KMS-11 (cell line): ENCODE measurements at regions not wholly inside any gene's neighbourhood (a gene's known extent, or its start where the extent isn't known, plus 50 kb on each side); places are given as distances from the start of the nearest gene placed in this dataset.

Experiments used
- H2AFZ ChIP-seq: fragments of 200-600 bp; sonication (generic); 2 replicates; pipeline ENCODE4 v1.6.1; 2016; ENCODE audit warnings: antibody characterized with exemption, mixed run types, low read depth
- H3K27ac ChIP-seq: fragments of 200-600 bp; sonication (generic); 2 replicates; pipeline ENCODE4 v1.6.1; 2016; ENCODE audit warnings: mild to moderate bottlenecking, mixed run types
- H3K27me3 ChIP-seq: fragments of 200-600 bp; sonication (generic); 2 replicates; pipeline ENCODE4 v1.6.1; 2017; ENCODE audit warnings: mild to moderate bottlenecking, low read depth, mixed run types, moderate library complexity; ENCODE audit not compliant: insufficient read depth
- H3K36me3 ChIP-seq: fragments of 200-600 bp; sonication (generic); 2 replicates; pipeline ENCODE4 v1.6.1; 2017; ENCODE audit warnings: mild to moderate bottlenecking, mixed run types; ENCODE audit not compliant: insufficient read depth
- H3K4me1 ChIP-seq: fragments of 200-600 bp; sonication (generic); 2 replicates; pipeline ENCODE4 v1.6.1; 2016; ENCODE audit warnings: mild to moderate bottlenecking, low read depth, mixed run types; ENCODE audit not compliant: poor library complexity, severe bottlenecking
- H3K4me2 ChIP-seq: fragments of 200-600 bp; sonication (generic); 2 replicates; pipeline ENCODE4 v1.7.0; 2016; ENCODE audit warnings: mild to moderate bottlenecking, mixed run types
- H3K4me3 ChIP-seq: fragments of 200-600 bp; sonication (generic); IDR thresholded peaks from 2 replicates; pipeline ENCODE4 v1.6.1; 2017; ENCODE audit warnings: low read depth, low read length, mixed read lengths; ENCODE audit not compliant: insufficient read depth
- H3K79me2 ChIP-seq: fragments of 200-600 bp; sonication (generic); 2 replicates; pipeline ENCODE4 v1.6.1; 2016; ENCODE audit warnings: low read depth, mixed run types; ENCODE audit not compliant: insufficient read depth
- H3K9ac ChIP-seq: fragments of 200-600 bp; sonication (generic); 2 replicates; pipeline ENCODE4 v1.6.1; 2016; ENCODE audit warnings: mild to moderate bottlenecking, mixed run types
- H4K20me1 ChIP-seq: fragments of 200-600 bp; sonication (generic); 2 replicates; pipeline ENCODE4 v1.6.1; 2016; ENCODE audit warnings: mild to moderate bottlenecking, mixed run types; ENCODE audit not compliant: insufficient read depth
- CTCF ChIP-seq: fragments of 200-600 bp; sonication (generic); conservative IDR thresholded peaks from 2 replicates; pipeline ENCODE4 v1.6.1; 2017; ENCODE audit warnings: low read depth, mild to moderate bottlenecking, antibody characterized with exemption, low read length, moderate library complexity, mixed read lengths

- Histone ChIP-seq H3K36me3 (no peaks in the 10 kb centered on the region), H3K4me3 (no peak overlapping the region), H4K20me1 (no peaks in the 10 kb centered on the region), H3K79me2 (no peaks in the 10 kb centered on the region), H2AFZ (no peak overlapping the region), H3K9ac (no peak overlapping the region), H3K27ac (no peak overlapping the region), H3K4me2 (no peak overlapping the region), H3K4me1 (no peaks in the 10 kb centered on the region), H3K27me3 (no peaks in the 10 kb centered on the region)
- TF ChIP-seq CTCF: no peak
These were observed 2023.5 kb upstream of the WWC1 start for GRCh38 chr5:166267907-166268306.

GRCh38 chr5:166270712-166271111 lies 2020.7 kb upstream of the WWC1 start:
- no peak overlapping the region for H3K4me3 ChIP-seq
- no peaks in the 10 kb centered on the region for H3K36me3 ChIP-seq
- no peak overlapping the region for H3K4me2 ChIP-seq
- H3K79me2 ChIP-seq: no peaks in the 10 kb centered on the region
- H3K27me3 ChIP-seq: no peaks in the 10 kb centered on the region
- no peak overlapping the region for H3K9ac ChIP-seq
- H2AFZ ChIP-seq: no peak overlapping the region
- TF ChIP-seq CTCF: no peak
- H4K20me1 ChIP-seq: no peaks in the 10 kb centered on the region
- no peaks in the 10 kb centered on the region for H3K4me1 ChIP-seq
- no peak overlapping the region for H3K27ac ChIP-seq

GRCh38 chr5:166276006-166276405 lies 2015.4 kb upstream of the WWC1 start:
- Histone ChIP-seq H3K27me3 (no peaks in the 10 kb centered on the region), H3K9ac (no peak overlapping the region), H3K36me3 (no peaks in the 10 kb centered on the region), H2AFZ (no peak overlapping the region), H3K4me3 (no peak overlapping the region), H4K20me1 (no peaks in the 10 kb centered on the region), H3K4me2 (no peak overlapping the region), H3K27ac (no peak overlapping the region), H3K79me2 (no peaks in the 10 kb centered on the region), H3K4me1 (no peaks in the 10 kb centered on the region)
- TF ChIP-seq CTCF: no peak

GRCh38 chr5:166279828-166280227 lies 2011.6 kb upstream of the WWC1 start:
- Histone ChIP-seq H2AFZ (no peak overlapping the region), H3K4me1 (no peaks in the 10 kb centered on the region), H3K27me3 (no peaks in the 10 kb centered on the region), H3K27ac (no peak overlapping the region), H3K36me3 (no peaks in the 10 kb centered on the region), H3K4me2 (no peak overlapping the region), H3K9ac (no peak overlapping the region), H3K79me2 (no peaks in the 10 kb centered on the region), H3K4me3 (no peak overlapping the region), H4K20me1 (no peaks in the 10 kb centered on the region)
- TF ChIP-seq CTCF: no peak

GRCh38 chr5:166281433-166281832 lies 2010.0 kb upstream of the WWC1 start:
- H3K79me2 ChIP-seq: no peaks in the 10 kb centered on the region
- H4K20me1 ChIP-seq: no peaks in the 10 kb centered on the region
- H3K36me3 ChIP-seq: no peaks in the 10 kb centered on the region
- H3K9ac ChIP-seq: no peak overlapping the region
- TF ChIP-seq CTCF: no peak
- no peaks in the 10 kb centered on the region for H3K4me1 ChIP-seq
- no peak overlapping the region for H2AFZ ChIP-seq
- H3K4me3 ChIP-seq: no peak overlapping the region
- H3K4me2 ChIP-seq: no peak overlapping the region
- H3K27ac ChIP-seq: no peak overlapping the region
- H3K27me3 ChIP-seq: no peaks in the 10 kb centered on the region
